GM12878 (cell line): ENCODE measurements at regions not wholly inside any gene's neighbourhood (a gene's known extent, or its start where the extent isn't known, plus 50 kb on each side); places are given as distances from the start of the nearest gene placed in this dataset.

Source experiments
- ATAC-seq: fragments of 200-7000 bp; cut with Tn5 transposase; 3 replicates; pipeline ENCODE4 v1.9.1; 2020; ENCODE audit warnings: mild to moderate bottlenecking, moderate library complexity
- BruUV-seq: library from RNA; stranded (reverse); fragments of 400-500 nt; replicated peaks from 2 replicates; lab custom pipeline; 2021; lab: Mats Ljungman, UMichigan
- CTCF ChIA-PET: fragments of 300-600 bp; sonication (Branson Sonifier 250); formaldehyde crosslinking; extraction: SDS; loops from one replicate; lab custom pipeline; 2021; ENCODE audit warnings: inconsistent platforms; lab: Yijun Ruan, JAX
- POLR2A ChIA-PET: fragments of 350-600 bp; formaldehyde crosslinking; extraction: SDS; loops from one replicate; lab custom pipeline; 2021; ENCODE audit warnings: inconsistent platforms; lab: Charles Lee
- RAD21 ChIA-PET: fragments of 300-600 bp; sonication (Branson Sonifier 250); formaldehyde crosslinking; loops from one replicate; lab custom pipeline; 2023; ENCODE audit warnings: antibody characterized with exemption; ENCODE audit not compliant: unreplicated experiment; lab: Charles Lee
- SMC1A ChIA-PET: fragments of 300-600 bp; sonication (Branson Sonifier 250); formaldehyde crosslinking; loops from one replicate; lab custom pipeline; 2023; ENCODE audit not compliant: unreplicated experiment, uncharacterized antibody; lab: Charles Lee
- DNase-seq: peaks from one replicate; pipeline ENCODE4 v3.0.0-alpha.2; 2011; ENCODE audit warnings: low read depth, low spot score
- FAIRE-seq: peaks from 3 replicates; lab custom pipeline; 2011; peaks lifted over from hg19 to GRCh38; lab: Jason Lieb, UNC
- H2AFZ ChIP-seq: 2 replicates; pipeline ENCODE4 v1.6.0; 2011; ENCODE audit warnings: low read depth, low read length, control low read depth; ENCODE audit not compliant: control insufficient read depth
- H3K27ac ChIP-seq: 2 replicates; pipeline ENCODE4 v1.5.1; 2011; ENCODE audit warnings: control low read depth; ENCODE audit not compliant: control insufficient read depth, insufficient read depth
- H3K27me3 ChIP-seq, 2 experiments: replicated peaks in 1 of 2; 2 replicates each; pipeline versions ENCODE4 v1.6.0 to v1.6.1; 2011; ENCODE audit warnings: low read length in 1 of 2; ENCODE audit not compliant: control insufficient read depth in 2 of 2, insufficient read depth in 2 of 2
- H3K36me3 ChIP-seq, 2 experiments: 2 replicates each; pipeline ENCODE4 v1.5.1; 2011; ENCODE audit warnings: low read length in 1 of 2; ENCODE audit not compliant: control insufficient read depth in 2 of 2, insufficient read depth in 2 of 2
- H3K4me1 ChIP-seq: 2 replicates; pipeline ENCODE4 v1.6.1; 2011; ENCODE audit warnings: mild to moderate bottlenecking, low read length, moderate library complexity, mixed read lengths; ENCODE audit not compliant: control insufficient read depth, insufficient read depth
- H3K4me2 ChIP-seq: 2 replicates; pipeline ENCODE4 v1.6.0; 2011; ENCODE audit warnings: control low read depth; ENCODE audit not compliant: control insufficient read depth, insufficient read depth
- H3K4me3 ChIP-seq: fragments of 200-600 bp; sonication (generic); 2 replicates; pipeline ENCODE4 v1.5.1; 2016
- H3K79me2 ChIP-seq: 2 replicates; pipeline ENCODE4 v1.6.0; 2011; ENCODE audit warnings: low read length; ENCODE audit not compliant: control insufficient read depth, insufficient read depth
- H3K9ac ChIP-seq: 2 replicates; pipeline ENCODE4 v1.8.0; 2011; ENCODE audit warnings: low read length, control low read depth, mixed read lengths; ENCODE audit not compliant: control insufficient read depth, insufficient read depth
- H3K9me3 ChIP-seq: replicated peaks from 3 replicates; pipeline ENCODE4 v1.5.1; 2011; ENCODE audit warnings: mild to moderate bottlenecking, low read length; ENCODE audit not compliant: control insufficient read depth, insufficient read depth
- H4K20me1 ChIP-seq: 2 replicates; pipeline ENCODE4 v1.6.0; 2011; ENCODE audit not compliant: control insufficient read depth, insufficient read depth
- CEBPZ ChIP-seq: fragments of 150-350 bp; IDR thresholded peaks from 2 replicates; pipeline ENCODE4 v1.6.1; 2016; ENCODE audit warnings: low read depth, low read length
- E2F4 ChIP-seq: IDR thresholded peaks from 2 replicates; pipeline ENCODE4 v1.6.1; 2012; ENCODE audit warnings: low read depth, low read length, improper control_type of control experiment
- MAX ChIP-seq: IDR thresholded peaks from 2 replicates; pipeline ENCODE4 v1.6.1; 2012; ENCODE audit warnings: low read depth, low read length, improper control_type of control experiment
- MEF2B ChIP-seq: fragments of 450-650 bp; IDR thresholded peaks from 2 replicates; pipeline ENCODE4 v1.6.1; 2018; ENCODE audit warnings: mild to moderate bottlenecking, moderate library complexity; ENCODE audit not compliant: partially characterized antibody, poor library complexity, severe bottlenecking
- NFXL1 ChIP-seq: fragments of 450-650 bp; IDR thresholded peaks from 2 replicates; pipeline ENCODE4 v1.6.1; 2017; ENCODE audit warnings: antibody characterized with exemption, mild to moderate bottlenecking, borderline replicate concordance
- PBX3 ChIP-seq: IDR thresholded peaks from 2 replicates; pipeline ENCODE4 v1.6.1; 2011; ENCODE audit warnings: mild to moderate bottlenecking, low read depth, low read length, moderate library complexity; ENCODE audit not compliant: insufficient replicate concordance
- RBBP5 ChIP-seq: fragments of 200-600 bp; sonication (generic); conservative IDR thresholded peaks from 2 replicates; pipeline ENCODE4 v1.6.1; 2016
- SIX5 ChIP-seq: IDR thresholded peaks from 2 replicates; pipeline ENCODE4 v1.6.1; 2011; ENCODE audit warnings: mild to moderate bottlenecking, low read depth, low read length, moderate library complexity; ENCODE audit not compliant: severe bottlenecking
- WRNIP1 ChIP-seq: IDR thresholded peaks from 2 replicates; pipeline ENCODE4 v1.6.1; 2011; ENCODE audit warnings: low read depth, low read length, improper control_type of control experiment, borderline replicate concordance
- YY1 ChIP-seq: IDR thresholded peaks from 2 replicates; pipeline ENCODE4 v1.6.1; 2011; ENCODE audit warnings: low read depth, mild to moderate bottlenecking, low read length
- WGBS: methylation state at CpG from one replicate; pipeline ENCODE4 v1.1.6; 2016; ENCODE audit warnings: low lambda C conversion rate; ENCODE audit not compliant: insufficient replicate concordance, insufficient coverage; ENCODE audit errors: missing lambda C conversion rate; 5-methylcytosine and 5-hydroxymethylcytosine counted together
- in situ Hi-C: fragments of 300-500 bp; cut with MboI; formaldehyde crosslinking; loops from 9 replicates; pipeline ENCODE4 v1.14.3; 2018; ENCODE audit warnings: mixed read lengths
- intact Hi-C: fragments of 100-400 bp; cut with micrococcal nuclease; formaldehyde crosslinking; loops from one replicate; pipeline ENCODE4 v1.14.2; 2022; ENCODE audit not compliant: unreplicated experiment

- POLR2A ChIA-PET: no interaction called here
- Histone ChIP-seq H3K27ac (no peak overlapping the region), H3K4me1 (no peaks in the 10 kb centered on the region), H4K20me1 (no peaks in the 10 kb centered on the region), H3K27me3 (no peaks in the 10 kb centered on the region), H3K9me3 (no peaks in the 10 kb centered on the region), H3K9ac (no peak overlapping the region), H3K4me3 (no peak overlapping the region), H3K36me3 (no peaks in the 10 kb centered on the region), H3K79me2 (no peaks in the 10 kb centered on the region), H2AFZ (no peak overlapping the region), H3K4me2 (no peak overlapping the region)
- CTCF ChIA-PET: no interaction called here
- SMC1A ChIA-PET: no interaction called here
- in situ Hi-C loops: no loop called here
- FAIRE-seq (no peak), DNase-seq (no peak), ATAC-seq (no peak)
- RAD21 ChIA-PET: no interaction called here
- intact Hi-C loops: no loop called here
- BruUV-seq: no TSS peak
- 38% methylated on average over 3 of the region's 3 CpGs for WGBS
- TF ChIP-seq WRNIP1: no peak
These were observed 83.7 kb upstream of the CHRM3 start for GRCh38 chr1:239302696-239303095.

GRCh38 chr1:239301251-239301650, 85.1 kb upstream of the CHRM3 start:
- intact Hi-C loops (no loop called here), in situ Hi-C loops (no loop called here)
- no peak for ATAC-seq
- SMC1A ChIA-PET: no interaction called here
- CTCF ChIA-PET: no interaction called here
- RAD21 ChIA-PET: no interaction called here
- H2AFZ ChIP-seq: no peak overlapping the region
- no peaks in the 10 kb centered on the region for H3K4me1 ChIP-seq
- FAIRE-seq: no peak
- no peaks in the 10 kb centered on the region for H4K20me1 ChIP-seq
- no TSS peak for BruUV-seq
- DNase-seq: no peak
- no peak overlapping the region for H3K9ac ChIP-seq
- no peak overlapping the region for H3K4me3 ChIP-seq
- POLR2A ChIA-PET: no interaction called here
- no peaks in the 10 kb centered on the region for H3K79me2 ChIP-seq
- no peaks in the 10 kb centered on the region for H3K36me3 ChIP-seq
- no peaks in the 10 kb centered on the region for H3K27me3 ChIP-seq
- H3K4me2 ChIP-seq: no peak overlapping the region
- H3K27ac ChIP-seq: no peak overlapping the region
- WGBS: 37% methylated on average over 3 of the region's 3 CpGs
- no peaks in the 10 kb centered on the region for H3K9me3 ChIP-seq
- TF ChIP-seq PBX3: no peak
- TF ChIP-seq NFXL1: no peak
- TF ChIP-seq E2F4: no peak
- TF ChIP-seq CEBPZ: no peak
- TF ChIP-seq MEF2B: no peak
- TF ChIP-seq MAX: no peak
- no peak for TF ChIP-seq RBBP5
- TF ChIP-seq YY1: no peak
- no peak for TF ChIP-seq SIX5
